H1 (cell line): ENCODE measurements at regions not wholly inside any gene's neighbourhood (a gene's known extent, or its start where the extent isn't known, plus 50 kb on each side); places are given as distances from the start of the nearest gene placed in this dataset.

Experiments
- CBX5 ChIP-seq: fragments of 300-800, 300-1000 bp; sonication (generic); IDR thresholded peaks from 2 replicates; pipeline ENCODE4 v1.7.1; 2016; ENCODE audit warnings: antibody characterized with exemption, low read length, low read depth
- EP300 ChIP-seq, 2 experiments: IDR thresholded peaks; 1 replicate in 1 of 2; 2 replicates in 1 of 2; pipeline ENCODE4 v1.6.1; 2011 to 2012; ENCODE audit warnings: low read depth in 2 of 2, low read length in 2 of 2, mild to moderate bottlenecking in 2 of 2, borderline replicate concordance in 1 of 2, inconsistent platforms in 1 of 2, moderate library complexity in 1 of 2
- GABPA ChIP-seq: IDR thresholded peaks from 2 replicates; pipeline ENCODE4 v1.6.1; 2011; ENCODE audit warnings: mild to moderate bottlenecking, low read length, moderate library complexity, borderline replicate concordance; ENCODE audit not compliant: insufficient read depth
- HDAC6 ChIP-seq: IDR thresholded peaks from one replicate; pipeline ENCODE4 v1.7.1; 2012; ENCODE audit warnings: low read depth, mild to moderate bottlenecking, inconsistent platforms, low read length, moderate library complexity
- POLR2A ChIP-seq, 2 experiments: IDR thresholded peaks; 1 replicate in 1 of 2; 2 replicates in 1 of 2; pipeline ENCODE4 v1.6.1; 2011; ENCODE audit warnings: low read depth in 2 of 2, low read length in 2 of 2, mild to moderate bottlenecking in 2 of 2; ENCODE audit errors: control extremely low read depth in 1 of 2
- RAD21 ChIP-seq, 2 experiments: IDR thresholded peaks in 1 of 2; conservative IDR thresholded peaks in 1 of 2; 2 replicates each; pipeline ENCODE4 v1.6.1; 2011; ENCODE audit warnings: low read depth in 2 of 2, low read length in 2 of 2, improper control_type of control experiment in 1 of 2, inconsistent platforms in 1 of 2, mild to moderate bottlenecking in 1 of 2, moderate library complexity in 1 of 2
- RXRA ChIP-seq: IDR thresholded peaks from 2 replicates; pipeline ENCODE4 v1.6.1; 2011; ENCODE audit warnings: low read depth, mild to moderate bottlenecking, low read length, moderate library complexity; ENCODE audit not compliant: insufficient read depth
- SP1 ChIP-seq: IDR thresholded peaks from 2 replicates; pipeline ENCODE4 v1.6.1; 2011; ENCODE audit warnings: low read depth, low read length
- YY1 ChIP-seq: IDR thresholded peaks from 2 replicates; pipeline ENCODE4 v1.6.1; 2011; ENCODE audit warnings: low read depth, mild to moderate bottlenecking, low read length
- ZNF274 ChIP-seq: IDR thresholded peaks from 2 replicates; pipeline ENCODE4 v1.7.0; 2012; ENCODE audit warnings: low read length, borderline replicate concordance; ENCODE audit errors: extremely low read depth
- TF ChIP-seq, protein P1 (sequence below): IDR thresholded peaks from 2 replicates; pipeline ENCODE4 v1.6.1; 2011; ENCODE audit warnings: low read depth, mild to moderate bottlenecking, low read length; ENCODE audit not compliant: insufficient read depth
- TF ChIP-seq, protein P2 (sequence below), 3 experiments: IDR thresholded peaks; 1 replicate in 2 of 3; 2 replicates in 1 of 3; pipeline versions ENCODE4 v1.5.1 to v1.6.1; 2011; ENCODE audit warnings: low read length in 3 of 3, mild to moderate bottlenecking in 3 of 3, inconsistent platforms in 2 of 3, low read depth in 1 of 3, moderate library complexity in 1 of 3; ENCODE audit not compliant: insufficient read depth in 1 of 3; ENCODE audit errors: control extremely low read depth in 1 of 3

DNA sequence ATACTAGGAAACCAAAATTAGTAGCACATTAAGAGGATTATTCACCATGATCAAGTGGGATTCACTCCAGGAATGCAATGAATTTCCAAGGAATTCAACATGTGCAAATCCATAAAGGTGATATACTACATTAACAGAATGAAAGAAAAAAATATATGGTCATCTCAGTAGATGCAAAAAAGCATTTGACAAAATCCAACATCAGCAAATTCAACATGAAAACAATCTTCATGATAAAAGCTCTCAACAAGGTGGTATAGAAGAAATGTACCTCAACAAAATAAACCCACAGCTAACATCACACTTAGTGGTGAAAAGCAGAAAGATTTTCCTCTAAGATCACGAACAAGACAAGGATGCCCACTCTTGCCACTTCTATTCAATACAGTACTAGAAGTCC, 74.4 kb upstream of the PDE10A start:
- TF ChIP-seq, protein P1, sequence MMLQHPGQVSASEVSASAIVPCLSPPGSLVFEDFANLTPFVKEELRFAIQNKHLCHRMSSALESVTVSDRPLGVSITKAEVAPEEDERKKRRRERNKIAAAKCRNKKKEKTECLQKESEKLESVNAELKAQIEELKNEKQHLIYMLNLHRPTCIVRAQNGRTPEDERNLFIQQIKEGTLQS: no peak
- TF ChIP-seq ZNF274 (no peak), POLR2A (IDR thresholded peaks at IDR 0.05; ENCODE audit: control extremely low read depth in 1 of 2, low read depth in 2 of 2, low read length in 2 of 2) (no peak), SP1 (no peak), GABPA (no peak), HDAC6 (no peak), EP300 (IDR thresholded peaks at IDR 0.05; ENCODE audit: borderline replicate concordance in 1 of 2, low read depth in 2 of 2, low read length in 2 of 2) (no peak), RXRA (no peak), YY1 (no peak), CBX5 (no peak), RAD21 (IDR thresholded peaks at IDR 0.05 in 1 of 2, conservative IDR thresholded peaks at IDR 0.05 in 1 of 2; ENCODE audit: low read depth in 2 of 2, low read length in 2 of 2) (no peak)
- TF ChIP-seq, protein P2, sequence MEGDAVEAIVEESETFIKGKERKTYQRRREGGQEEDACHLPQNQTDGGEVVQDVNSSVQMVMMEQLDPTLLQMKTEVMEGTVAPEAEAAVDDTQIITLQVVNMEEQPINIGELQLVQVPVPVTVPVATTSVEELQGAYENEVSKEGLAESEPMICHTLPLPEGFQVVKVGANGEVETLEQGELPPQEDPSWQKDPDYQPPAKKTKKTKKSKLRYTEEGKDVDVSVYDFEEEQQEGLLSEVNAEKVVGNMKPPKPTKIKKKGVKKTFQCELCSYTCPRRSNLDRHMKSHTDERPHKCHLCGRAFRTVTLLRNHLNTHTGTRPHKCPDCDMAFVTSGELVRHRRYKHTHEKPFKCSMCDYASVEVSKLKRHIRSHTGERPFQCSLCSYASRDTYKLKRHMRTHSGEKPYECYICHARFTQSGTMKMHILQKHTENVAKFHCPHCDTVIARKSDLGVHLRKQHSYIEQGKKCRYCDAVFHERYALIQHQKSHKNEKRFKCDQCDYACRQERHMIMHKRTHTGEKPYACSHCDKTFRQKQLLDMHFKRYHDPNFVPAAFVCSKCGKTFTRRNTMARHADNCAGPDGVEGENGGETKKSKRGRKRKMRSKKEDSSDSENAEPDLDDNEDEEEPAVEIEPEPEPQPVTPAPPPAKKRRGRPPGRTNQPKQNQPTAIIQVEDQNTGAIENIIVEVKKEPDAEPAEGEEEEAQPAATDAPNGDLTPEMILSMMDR (IDR thresholded peaks at IDR 0.05; ENCODE audit: control extremely low read depth in 1 of 3, insufficient read depth in 1 of 3, low read depth in 1 of 3, low read length in 3 of 3): no peak
